ENCODE measurements at regions not wholly inside any gene's neighbourhood (a gene's known extent, or its start where the extent isn't known, plus 50 kb on each side); places are given as distances from the start of the nearest gene placed in this dataset.

- ATAC-seq (no peak), FAIRE-seq (no peak), DNase-seq (ENCODE audit: low spot score) (no peak)
- Histone ChIP-seq H3K4me2 (ENCODE audit: low read depth, low read length) (no peak overlapping the region), H4K20me1 (ENCODE audit: insufficient read depth, low read length) (no peaks in the 10 kb centered on the region), H3K27me3 (ENCODE audit: control insufficient read depth in 1 of 2, insufficient read depth in 2 of 2, low read length in 2 of 2) (peaks cover 0 to 4% of the 10 kb centered on the region in 2 experiments; a peak in 1 of 5 replicates), H3K27ac (ENCODE audit: extremely low read length, insufficient read depth, low read length) (no peak overlapping the region), H3K36me3 (replicated peaks in 1 of 2; ENCODE audit: control insufficient read depth in 1 of 2, insufficient read depth in 2 of 2, low read length in 2 of 2) (no peaks in the 10 kb centered on the region), H3K79me2 (ENCODE audit: insufficient read depth, low read length) (no peaks in the 10 kb centered on the region), H3K4me3 (replicated peaks in 1 of 3; ENCODE audit: insufficient read depth in 1 of 3, low read depth in 2 of 3, low read length in 3 of 3) (no peak overlapping the region), H3K4me1 (ENCODE audit: insufficient read depth, low read length) (no peaks in the 10 kb centered on the region), H3K9me3 (ENCODE audit: low read length) (0 out of 2 replicates have a peak, but pooled peaks cover 4% of the 10 kb centered on the region), H2AFZ (ENCODE audit: low read length) (no peak overlapping the region), H3K9ac (ENCODE audit: insufficient read depth, low read depth, low read length) (no peak overlapping the region)
- WGBS (ENCODE audit: low lambda C conversion rate), result 0% methylated on average over 1 of the region's 1 CpG
- CTCF ChIA-PET (ENCODE audit: low intra/inter-chr PET ratio, low total read pairs), result no interaction called here
- in situ Hi-C loops (cut with HindIII; ENCODE audit: extremely low pct_ligation_motif_present, low pct_unique_long_range_greater_than_20kb), result no loop called here
- TF ChIP-seq SMAD3 (CRISPR knock-in tag; IDR thresholded peaks at IDR 0.05) (no peak), ZNF513 (CRISPR knock-in tag; conservative IDR thresholded peaks at IDR 0.05) (no peak), RBAK (CRISPR knock-in tag; IDR thresholded peaks at IDR 0.05) (no peak)
- no TSS peak for BruUV-seq (replicated peaks)
- POLR2A ChIA-PET, result no interaction called here
- intact Hi-C loops (cut with micrococcal nuclease; ENCODE audit: unreplicated experiment), result no loop called here
Observed at GRCh38 chr14:98923596-98923995, 348.4 kb downstream of the BCL11B start.

- no peak for TF ChIP-seq ZNF652 (CRISPR knock-in tag; IDR thresholded peaks at IDR 0.05; ENCODE audit: borderline replicate concordance, low read depth)
- no peak for TF ChIP-seq MTA1 (CRISPR knock-in tag; IDR thresholded peaks at IDR 0.05; ENCODE audit: borderline replicate concordance)
- TF ChIP-seq NFKBIZ (CRISPR knock-in tag; IDR thresholded peaks at IDR 0.05), result no peak
- no peak for TF ChIP-seq ZFP41 (CRISPR knock-in tag; IDR thresholded peaks at IDR 0.05; ENCODE audit: borderline replicate concordance)
- no peak for TF ChIP-seq CBX2 (IDR thresholded peaks at IDR 0.05; ENCODE audit: low read depth, low read length)
- TF ChIP-seq CBX2 (CRISPR knock-in tag; IDR thresholded peaks at IDR 0.05; ENCODE audit: low read depth), result no peak
- TF ChIP-seq HNRNPUL1 (IDR thresholded peaks at IDR 0.05; ENCODE audit: low read depth, low read length), result no peak
- TF ChIP-seq ZNF550 (CRISPR knock-in tag; IDR thresholded peaks at IDR 0.05; ENCODE audit: borderline replicate concordance), result no peak
- no peak for TF ChIP-seq POLR2G (IDR thresholded peaks at IDR 0.05; ENCODE audit: low read depth, low read length)
- TF ChIP-seq KDM1A (CRISPR knock-in tag; IDR thresholded peaks at IDR 0.05), result no peak
- TF ChIP-seq ZNF292 (CRISPR knock-in tag; IDR thresholded peaks at IDR 0.05; ENCODE audit: borderline replicate concordance, low read depth), result no peak
- ATAC-seq (no peak), DNase-seq (ENCODE audit: low spot score) (no peak), FAIRE-seq (no peak)
- BruUV-seq (replicated peaks), result no TSS peak
- no peak overlapping the region for H2AFZ ChIP-seq (ENCODE audit: low read length)
- peaks cover 0 to 4% of the 10 kb centered on the region in 2 experiments; a peak in 1 of 5 replicates for H3K27me3 ChIP-seq (ENCODE audit: control insufficient read depth in 1 of 2, insufficient read depth in 2 of 2, low read length in 2 of 2)
- no peak overlapping the region for H3K4me2 ChIP-seq (ENCODE audit: low read depth, low read length)
- WGBS (ENCODE audit: low lambda C conversion rate), result 26% methylated on average over 7 of the region's 8 CpGs
- in situ Hi-C loops (cut with HindIII; ENCODE audit: extremely low pct_ligation_motif_present, low pct_unique_long_range_greater_than_20kb) (no loop called here), intact Hi-C loops (cut with micrococcal nuclease; ENCODE audit: unreplicated experiment) (no loop called here)
- no peaks in the 10 kb centered on the region for H3K36me3 ChIP-seq (replicated peaks in 1 of 2; ENCODE audit: control insufficient read depth in 1 of 2, insufficient read depth in 2 of 2, low read length in 2 of 2)
- no peaks in the 10 kb centered on the region for H3K79me2 ChIP-seq (ENCODE audit: insufficient read depth, low read length)
- no peaks in the 10 kb centered on the region for H3K4me1 ChIP-seq (ENCODE audit: insufficient read depth, low read length)
- H3K9me3 ChIP-seq (ENCODE audit: low read length), result 0 out of 2 replicates have a peak, but pooled peaks cover 4% of the 10 kb centered on the region
- H3K4me3 ChIP-seq (replicated peaks in 1 of 3; ENCODE audit: insufficient read depth in 1 of 3, low read depth in 2 of 3, low read length in 3 of 3), result no peak overlapping the region
- no peak overlapping the region for H3K9ac ChIP-seq (ENCODE audit: insufficient read depth, low read depth, low read length)
- no peak overlapping the region for H3K27ac ChIP-seq (ENCODE audit: extremely low read length, insufficient read depth, low read length)
- no peaks in the 10 kb centered on the region for H4K20me1 ChIP-seq (ENCODE audit: insufficient read depth, low read length)
- ChIA-PET POLR2A (no interaction called here), CTCF (ENCODE audit: low intra/inter-chr PET ratio, low total read pairs) (no interaction called here)
Observed at GRCh38 chr14:98924046-98924445, 348.0 kb downstream of the BCL11B start.

Measured in HepG2 (cell line).